ENCODE measurements at regions not wholly inside any gene's neighbourhood (a gene's known extent, or its start where the extent isn't known, plus 50 kb on each side); places are given as distances from the start of the nearest gene placed in this dataset.

DNA sequence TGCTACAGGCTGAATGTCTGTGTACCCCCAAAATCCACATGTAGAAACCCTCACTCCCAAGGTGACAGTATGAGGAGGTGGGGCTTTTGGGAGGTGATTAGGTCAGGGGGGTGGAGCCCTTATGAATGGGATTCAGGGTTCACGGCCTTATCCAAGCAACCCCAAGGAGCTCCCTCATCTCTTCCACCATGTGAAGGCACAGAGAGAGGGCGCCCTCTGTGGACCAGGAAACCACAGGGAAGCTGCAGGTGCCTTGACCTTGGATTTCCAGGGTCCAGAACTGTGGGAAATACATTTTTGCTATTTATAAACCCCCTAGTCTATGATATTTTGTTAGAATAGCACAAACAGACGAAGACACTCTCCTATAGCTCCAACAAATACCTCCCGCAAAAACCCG is 53.6 kb upstream of the IRX2 start:
- DNase-seq (ENCODE audit: low read depth) = no peak

DNA sequence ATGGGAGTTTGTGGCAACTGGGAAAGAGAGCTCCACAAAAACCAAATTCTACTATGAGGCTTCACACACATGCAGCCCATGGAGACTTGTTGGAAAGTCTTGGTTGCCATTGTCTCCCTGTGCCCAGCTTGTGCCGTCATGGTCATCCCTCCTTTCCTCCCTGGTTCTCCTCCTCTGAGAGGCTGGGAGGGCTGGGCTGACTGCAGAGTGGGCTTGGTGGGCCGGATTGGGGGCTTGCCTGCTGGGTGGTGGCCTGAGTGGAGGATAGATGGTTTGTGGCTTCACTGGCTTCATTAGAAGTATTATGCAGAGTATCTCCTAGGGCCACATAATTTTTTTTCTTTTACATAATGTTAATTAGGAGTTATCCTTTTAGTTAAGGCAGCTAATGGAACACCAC is 52.3 kb upstream of the IRX2 start:
- no peak for DNase-seq (ENCODE audit: low read depth)

DNA sequence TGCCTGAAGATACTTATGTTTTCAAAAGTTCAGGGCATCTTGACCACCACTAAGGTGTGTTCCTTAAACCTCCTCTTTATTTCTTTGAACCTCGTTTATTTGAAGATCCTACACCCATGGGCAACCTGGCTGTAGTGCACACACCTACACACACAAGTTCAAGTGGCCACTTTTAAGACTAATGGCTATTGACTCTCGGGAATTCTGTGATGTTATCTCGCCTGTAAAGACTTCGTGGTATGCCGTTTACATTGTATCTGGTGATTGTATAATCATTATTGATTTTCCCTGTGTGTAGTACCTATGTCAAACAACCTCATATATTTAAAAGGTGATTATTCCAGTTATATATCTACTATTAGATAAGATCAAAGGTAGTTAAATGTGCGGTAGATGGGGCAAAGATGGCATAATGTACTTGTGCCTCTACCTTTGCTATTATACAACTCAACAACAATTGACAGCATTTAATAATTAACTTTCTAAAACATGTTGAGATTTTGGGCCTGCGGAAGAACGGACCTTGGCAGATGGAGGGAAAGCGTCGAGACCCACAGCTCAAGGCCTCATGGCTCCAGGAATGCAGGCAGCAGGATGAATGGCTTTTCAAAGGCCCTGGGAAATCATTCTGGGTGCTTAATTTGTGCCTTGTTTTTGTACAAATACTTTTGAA is 51.4 kb upstream of the IRX2 start:
- no peak for DNase-seq (ENCODE audit: low read depth)

DNA sequence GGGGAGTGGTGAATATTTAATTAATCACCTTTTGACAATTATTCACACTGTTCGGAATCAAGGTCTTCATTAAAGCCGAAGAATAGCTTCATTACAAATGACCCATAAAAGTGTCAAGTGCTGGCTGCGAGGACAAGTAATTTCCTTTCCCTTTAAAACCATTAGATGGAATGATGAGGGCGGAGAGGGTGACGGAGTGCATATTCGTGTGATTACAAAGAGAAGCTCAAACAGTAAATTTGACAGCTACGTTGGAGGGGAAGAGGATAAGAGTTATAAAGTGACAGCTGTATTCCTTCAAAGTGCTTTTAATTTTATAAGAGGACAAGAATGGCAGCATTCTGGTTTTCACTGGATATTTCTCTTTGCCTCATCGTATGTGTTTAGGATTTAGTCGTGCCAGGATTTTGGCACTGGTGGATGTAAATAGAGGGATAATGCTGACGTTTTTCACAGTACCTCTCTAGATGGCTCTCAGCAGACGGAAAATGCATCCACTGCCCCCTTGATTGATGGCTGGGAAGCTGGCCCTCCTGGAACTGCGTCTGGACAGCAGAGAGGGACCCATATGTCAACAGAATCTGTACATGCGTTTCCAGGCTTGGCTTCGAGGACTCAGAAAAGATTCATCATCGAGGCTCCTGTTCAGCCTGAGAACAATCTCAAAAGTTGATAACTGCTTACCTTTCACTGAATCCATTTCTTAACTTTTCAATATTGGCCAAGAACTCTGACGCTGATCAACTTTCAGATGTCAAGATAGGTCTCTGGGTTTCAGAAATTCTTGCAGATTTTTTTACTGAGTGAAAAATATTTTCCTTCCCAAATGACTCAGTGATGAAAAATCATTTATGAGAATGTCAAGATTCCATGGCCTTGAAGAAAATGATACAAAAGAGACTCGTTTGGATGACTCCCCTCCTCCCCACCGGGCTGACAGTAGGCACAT is 50.4 kb upstream of the IRX2 start:
- DNase-seq (ENCODE audit: low read depth) = no peak

Measured in renal cortical epithelial cell (primary cell).